Thyroid gland (tissue), 4 donors: ENCODE measurements at regions not wholly inside any gene's neighbourhood (a gene's known extent, or its start where the extent isn't known, plus 50 kb on each side); places are given as distances from the start of the nearest gene placed in this dataset.
A peak's percentile ranks its signal among the peaks of the same experiment; 100 is the strongest.

Source experiments
- POLR2A ChIP-seq, 2 donors: fragments of 450-650 bp; IDR thresholded peaks; one replicate each; pipeline ENCODE4 v1.6.1; 2017; ENCODE audit warnings: antibody characterized with exemption in 2 of 2, mild to moderate bottlenecking in 2 of 2, moderate library complexity in 1 of 2
- TF ChIP-seq, protein P1 (sequence below), 6 experiments: fragments of 200-600 bp in 3 of 6; fragments of 450-650 bp in 3 of 6; sonication (generic) in 3 of 6; IDR thresholded peaks; one replicate each; pipeline ENCODE4 v1.5.1; 2016 to 2019; ENCODE audit warnings: antibody characterized with exemption in 6 of 6, mild to moderate bottlenecking in 2 of 6, inconsistent platforms in 1 of 6, moderate library complexity in 1 of 6

DNA sequence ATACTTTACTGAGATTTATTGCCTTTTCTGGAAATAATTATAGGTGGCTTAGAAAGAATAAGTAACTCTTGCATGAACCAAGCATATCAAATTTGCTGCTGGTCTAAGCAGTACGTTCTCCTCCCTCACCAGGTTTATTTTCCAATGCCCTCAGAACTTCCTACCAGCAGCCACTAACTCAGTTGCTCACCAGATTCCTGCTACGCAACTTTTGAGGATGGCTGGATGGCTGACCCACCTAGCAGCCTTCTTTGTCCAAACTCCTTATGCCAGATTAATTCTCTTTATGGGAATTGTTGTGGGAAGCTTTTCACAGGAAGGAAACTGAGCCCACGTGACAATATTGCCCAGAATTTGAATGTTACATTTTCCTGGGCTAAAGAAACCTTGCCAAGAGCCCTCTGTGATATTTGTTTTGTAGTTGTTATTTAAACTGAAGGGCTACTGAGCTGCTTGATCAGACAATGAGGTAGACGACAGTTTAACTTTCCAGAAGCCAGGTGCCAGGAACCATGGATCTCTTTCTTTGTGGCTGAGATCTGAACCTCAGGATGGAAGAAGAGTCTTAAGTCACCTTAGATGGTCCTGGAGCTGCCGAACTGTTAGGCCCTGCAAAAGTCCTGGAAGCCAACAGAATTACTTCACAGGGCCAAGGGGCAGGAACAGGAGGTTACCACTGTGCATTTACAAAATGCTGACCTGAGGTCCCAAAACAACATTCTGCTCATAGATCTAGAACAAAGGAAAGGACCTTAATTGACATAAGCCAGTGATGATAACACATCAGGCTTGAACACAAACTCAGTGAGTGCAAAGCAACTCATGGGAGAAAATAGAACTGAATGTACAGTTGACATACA is 85.5 kb upstream of the ATP1A1 start:
- peak in 1 of 2 donors; percentile 11 for TF ChIP-seq POLR2A (IDR thresholded peaks at IDR 0.05)
- TF ChIP-seq, protein P1, sequence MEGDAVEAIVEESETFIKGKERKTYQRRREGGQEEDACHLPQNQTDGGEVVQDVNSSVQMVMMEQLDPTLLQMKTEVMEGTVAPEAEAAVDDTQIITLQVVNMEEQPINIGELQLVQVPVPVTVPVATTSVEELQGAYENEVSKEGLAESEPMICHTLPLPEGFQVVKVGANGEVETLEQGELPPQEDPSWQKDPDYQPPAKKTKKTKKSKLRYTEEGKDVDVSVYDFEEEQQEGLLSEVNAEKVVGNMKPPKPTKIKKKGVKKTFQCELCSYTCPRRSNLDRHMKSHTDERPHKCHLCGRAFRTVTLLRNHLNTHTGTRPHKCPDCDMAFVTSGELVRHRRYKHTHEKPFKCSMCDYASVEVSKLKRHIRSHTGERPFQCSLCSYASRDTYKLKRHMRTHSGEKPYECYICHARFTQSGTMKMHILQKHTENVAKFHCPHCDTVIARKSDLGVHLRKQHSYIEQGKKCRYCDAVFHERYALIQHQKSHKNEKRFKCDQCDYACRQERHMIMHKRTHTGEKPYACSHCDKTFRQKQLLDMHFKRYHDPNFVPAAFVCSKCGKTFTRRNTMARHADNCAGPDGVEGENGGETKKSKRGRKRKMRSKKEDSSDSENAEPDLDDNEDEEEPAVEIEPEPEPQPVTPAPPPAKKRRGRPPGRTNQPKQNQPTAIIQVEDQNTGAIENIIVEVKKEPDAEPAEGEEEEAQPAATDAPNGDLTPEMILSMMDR (IDR thresholded peaks at IDR 0.05), result no peak
